DND-41 (cell line): ENCODE measurements at regions not wholly inside any gene's neighbourhood (a gene's known extent, or its start where the extent isn't known, plus 50 kb on each side); places are given as distances from the start of the nearest gene placed in this dataset.

Source experiments
- CTCF ChIP-seq: IDR thresholded peaks from 2 replicates; pipeline ENCODE4 v1.5.1; 2012; ENCODE audit warnings: borderline replicate concordance, low read length, moderate library complexity, mild to moderate bottlenecking; ENCODE audit not compliant: poor library complexity, severe bottlenecking; ENCODE audit errors: extremely low read depth
- EZH2 ChIP-seq: IDR thresholded peaks from 3 replicates; pipeline ENCODE4 v1.6.1; 2012; ENCODE audit warnings: borderline replicate concordance, low read depth, mild to moderate bottlenecking, moderate library complexity, low read length, inconsistent platforms; ENCODE audit not compliant: severe bottlenecking

- TF ChIP-seq CTCF (no peak), EZH2 (no peak)
Observed at GRCh38 chr5:62812621-62813255, 234.1 kb downstream of the LRRC70 start.
